ENCODE measurements at regions not wholly inside any gene's neighbourhood (a gene's known extent, or its start where the extent isn't known, plus 50 kb on each side); places are given as distances from the start of the nearest gene placed in this dataset.

DNA sequence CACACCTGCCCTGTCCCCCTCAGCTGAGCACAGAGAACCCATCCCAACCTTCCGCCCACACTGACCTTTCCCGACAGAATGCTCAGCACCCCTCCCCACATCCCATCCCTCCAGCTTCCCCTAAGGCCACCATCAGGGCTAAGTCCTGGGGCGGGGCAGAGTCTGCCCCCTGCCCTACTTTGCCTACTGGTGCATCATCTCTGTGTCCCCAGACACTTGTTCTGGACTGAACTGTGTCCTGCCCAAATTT is 109.8 kb downstream of the CTTN start:
- 93% methylated on average over 3 of the region's 3 CpGs for WGBS

DNA sequence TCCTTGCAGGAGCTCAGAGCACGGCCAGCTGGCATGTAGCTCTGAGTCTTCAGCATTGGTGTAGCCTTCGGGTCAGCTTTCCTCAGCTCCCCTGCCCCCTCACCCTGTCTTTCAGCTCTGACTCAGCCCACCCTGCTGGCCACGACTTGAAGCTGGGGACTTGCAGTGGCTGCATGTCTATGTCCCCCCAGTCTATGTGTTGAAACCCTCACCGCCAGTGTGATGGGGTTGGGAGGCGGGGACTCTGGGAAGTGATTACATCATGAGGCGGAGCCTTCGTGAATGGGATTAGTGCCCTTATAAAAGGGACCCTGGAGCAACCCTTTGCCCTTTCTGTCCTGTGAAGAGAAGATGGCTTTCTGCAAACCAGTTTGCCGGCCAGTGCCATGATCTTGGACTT is 111.1 kb downstream of the CTTN start:
- Histone ChIP-seq H3K36me3 (ENCODE audit: control insufficient read depth in 4 of 4, insufficient read depth in 3 of 4, low read depth in 1 of 4, low read length in 3 of 4) (no peaks in the 10 kb centered on the region), H3K27me3 (ENCODE audit: control insufficient read depth in 4 of 4, insufficient read depth in 4 of 4, low read length in 3 of 4) (no peaks in the 10 kb centered on the region), H3K27ac (ENCODE audit: low read depth in 1 of 2, low read length in 2 of 2) (no peak overlapping the region), H3K4me3 (ENCODE audit: low read depth in 1 of 3, low read length in 3 of 3) (no peak overlapping the region), H3K9ac (ENCODE audit: low read depth in 1 of 2, low read length in 2 of 2) (no peak overlapping the region), H3K9me3 (ENCODE audit: control insufficient read depth in 4 of 4, low read length in 3 of 4) (peaks cover 2 to 7% (median 5%) of the 10 kb centered on the region in 4 donors), H3K4me1 (ENCODE audit: control insufficient read depth in 4 of 4, insufficient read depth in 4 of 4, low read length in 3 of 4) (no peaks in the 10 kb centered on the region)
- DNase-seq (ENCODE audit: low spot score), result no peak
- WGBS, result 90% methylated on average over 8 of the region's 8 CpGs
- TF ChIP-seq JUND (IDR thresholded peaks at IDR 0.05), result no peak
- TF ChIP-seq FOXA1 (IDR thresholded peaks at IDR 0.05), result no peak
- no peak for TF ChIP-seq REST (IDR thresholded peaks at IDR 0.05)
- TF ChIP-seq TAF1 (conservative IDR thresholded peaks at IDR 0.05), result no peak
- no peak for TF ChIP-seq RAD21 (IDR thresholded peaks at IDR 0.05)

More for the DNA sequence above, 109.8 kb downstream of the CTTN start:
- Histone ChIP-seq H3K27ac (ENCODE audit: low read depth in 1 of 2, low read length in 2 of 2) (no peak overlapping the region), H3K36me3 (ENCODE audit: control insufficient read depth in 4 of 4, insufficient read depth in 3 of 4, low read depth in 1 of 4, low read length in 3 of 4) (no peaks in the 10 kb centered on the region), H3K4me1 (ENCODE audit: control insufficient read depth in 4 of 4, insufficient read depth in 4 of 4, low read length in 3 of 4) (no peaks in the 10 kb centered on the region), H3K4me3 (ENCODE audit: low read depth in 1 of 3, low read length in 3 of 3) (no peak overlapping the region), H3K9me3 (ENCODE audit: control insufficient read depth in 4 of 4, low read length in 3 of 4) (peaks cover under 1 to 6% (median 2%) of the 10 kb centered on the region in 4 donors), H3K9ac (ENCODE audit: low read depth in 1 of 2, low read length in 2 of 2) (no peak overlapping the region), H3K27me3 (ENCODE audit: control insufficient read depth in 4 of 4, insufficient read depth in 4 of 4, low read length in 3 of 4) (no peaks in the 10 kb centered on the region)
- DNase-seq (ENCODE audit: low spot score), result no peak
- TF ChIP-seq NR2F2 (IDR thresholded peaks at IDR 0.05) (no peak), MAX (IDR thresholded peaks at IDR 0.05) (no peak)
- TF ChIP-seq, protein P1, sequence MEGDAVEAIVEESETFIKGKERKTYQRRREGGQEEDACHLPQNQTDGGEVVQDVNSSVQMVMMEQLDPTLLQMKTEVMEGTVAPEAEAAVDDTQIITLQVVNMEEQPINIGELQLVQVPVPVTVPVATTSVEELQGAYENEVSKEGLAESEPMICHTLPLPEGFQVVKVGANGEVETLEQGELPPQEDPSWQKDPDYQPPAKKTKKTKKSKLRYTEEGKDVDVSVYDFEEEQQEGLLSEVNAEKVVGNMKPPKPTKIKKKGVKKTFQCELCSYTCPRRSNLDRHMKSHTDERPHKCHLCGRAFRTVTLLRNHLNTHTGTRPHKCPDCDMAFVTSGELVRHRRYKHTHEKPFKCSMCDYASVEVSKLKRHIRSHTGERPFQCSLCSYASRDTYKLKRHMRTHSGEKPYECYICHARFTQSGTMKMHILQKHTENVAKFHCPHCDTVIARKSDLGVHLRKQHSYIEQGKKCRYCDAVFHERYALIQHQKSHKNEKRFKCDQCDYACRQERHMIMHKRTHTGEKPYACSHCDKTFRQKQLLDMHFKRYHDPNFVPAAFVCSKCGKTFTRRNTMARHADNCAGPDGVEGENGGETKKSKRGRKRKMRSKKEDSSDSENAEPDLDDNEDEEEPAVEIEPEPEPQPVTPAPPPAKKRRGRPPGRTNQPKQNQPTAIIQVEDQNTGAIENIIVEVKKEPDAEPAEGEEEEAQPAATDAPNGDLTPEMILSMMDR (IDR thresholded peaks at IDR 0.05; ENCODE audit: low read depth, low read length, missing input control), result no peak

DNA sequence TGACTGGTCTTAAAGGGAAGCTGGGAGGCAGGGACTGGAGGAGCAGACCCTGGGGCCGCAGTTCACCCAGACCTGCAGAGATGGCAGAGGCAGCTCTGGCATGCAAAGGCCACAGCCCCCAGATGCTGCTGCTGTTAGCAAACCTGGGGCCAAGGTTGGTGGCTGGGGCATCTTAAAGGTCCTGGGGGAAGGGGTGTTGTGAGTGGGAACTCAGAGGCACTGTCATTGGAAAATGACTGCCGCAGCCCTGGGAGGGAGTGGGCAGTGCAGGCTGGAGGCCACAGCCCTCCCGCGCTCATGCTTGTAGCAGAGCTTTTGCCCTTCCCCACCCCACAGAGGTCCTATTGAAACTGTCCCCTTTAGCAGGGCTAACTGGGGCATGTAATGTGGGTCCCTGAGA is 111.8 kb downstream of the CTTN start:
- no peak overlapping the region for H3K27ac ChIP-seq (ENCODE audit: low read depth in 1 of 2, low read length in 2 of 2)
- peaks cover 2 to 7% (median 5%) of the 10 kb centered on the region in 4 donors for H3K9me3 ChIP-seq (ENCODE audit: control insufficient read depth in 4 of 4, low read length in 3 of 4)
- no peaks in the 10 kb centered on the region for H3K4me1 ChIP-seq (ENCODE audit: control insufficient read depth in 4 of 4, insufficient read depth in 4 of 4, low read length in 3 of 4)
- H3K4me3 ChIP-seq (ENCODE audit: low read depth in 1 of 3, low read length in 3 of 3), result no peak overlapping the region
- no peak for DNase-seq (ENCODE audit: low spot score)
- 97% methylated on average over 4 of the region's 4 CpGs for WGBS
- no peaks in the 10 kb centered on the region for H3K27me3 ChIP-seq (ENCODE audit: control insufficient read depth in 4 of 4, insufficient read depth in 4 of 4, low read length in 3 of 4)
- no peak overlapping the region for H3K9ac ChIP-seq (ENCODE audit: low read depth in 1 of 2, low read length in 2 of 2)
- H3K36me3 ChIP-seq (ENCODE audit: control insufficient read depth in 4 of 4, insufficient read depth in 3 of 4, low read depth in 1 of 4, low read length in 3 of 4), result no peaks in the 10 kb centered on the region
- TF ChIP-seq ZBTB33 (IDR thresholded peaks at IDR 0.05) (no peak), HNF4A (conservative IDR thresholded peaks at IDR 0.05) (no peak), TAF1 (conservative IDR thresholded peaks at IDR 0.05) (no peak), RXRA (IDR thresholded peaks at IDR 0.05) (no peak), FOXA1 (IDR thresholded peaks at IDR 0.05) (no peak), HNF4G (IDR thresholded peaks at IDR 0.05) (no peak), SP1 (IDR thresholded peaks at IDR 0.05) (no peak), RAD21 (IDR thresholded peaks at IDR 0.05) (no peak), ATF3 (IDR thresholded peaks at IDR 0.05) (no peak), EGR1 (IDR thresholded peaks at IDR 0.05; ENCODE audit: low read depth in 2 of 2) (no peak), YY1 (IDR thresholded peaks at IDR 0.05) (no peak), JUND (IDR thresholded peaks at IDR 0.05) (no peak), MAX (IDR thresholded peaks at IDR 0.05) (no peak), GABPA (IDR thresholded peaks at IDR 0.05 in 1 of 2, conservative IDR thresholded peaks at IDR 0.05 in 1 of 2) (no peak), NR2F2 (IDR thresholded peaks at IDR 0.05) (no peak)
- TF ChIP-seq, protein P1 (IDR thresholded peaks at IDR 0.05; ENCODE audit: low read depth, low read length, missing input control), result no peak

Measured in liver (tissue), 8 donors.